ENCODE measurements at regions not wholly inside any gene's neighbourhood (a gene's known extent, or its start where the extent isn't known, plus 50 kb on each side); places are given as distances from the start of the nearest gene placed in this dataset.

DNA sequence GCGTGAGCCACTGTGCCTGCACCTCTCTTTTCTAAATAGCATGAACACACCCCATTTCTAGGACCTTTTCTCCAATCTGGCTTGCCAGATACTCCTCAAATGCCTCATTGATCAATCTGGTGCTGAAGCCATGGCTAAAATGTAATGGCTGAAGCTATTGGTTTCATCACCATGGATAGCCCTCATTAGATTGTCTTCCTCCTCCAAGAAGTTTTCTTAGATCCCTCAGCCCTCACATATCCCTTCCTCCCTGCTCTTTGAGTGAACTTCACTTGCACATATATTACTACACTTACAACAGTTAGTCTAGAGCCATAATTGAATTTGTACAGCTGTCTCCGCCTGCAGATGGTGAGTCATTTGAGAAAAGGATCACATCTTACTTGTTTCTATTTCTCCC, 77.9 kb upstream of the TOX3 start:
- H3K36me3 ChIP-seq (ENCODE audit: control insufficient read depth in 2 of 2, insufficient read depth in 1 of 2, low read length in 2 of 2) = no peaks in the 10 kb centered on the region
- no peaks in the 10 kb centered on the region for H3K4me1 ChIP-seq (ENCODE audit: control insufficient read depth, insufficient read depth, low read length)
- no peaks in the 10 kb centered on the region for H3K9me3 ChIP-seq (ENCODE audit: control insufficient read depth, insufficient read depth, low read depth, low read length)
- POLR2A ChIA-PET = no interaction called here
- CTCF ChIA-PET = no interaction called here
- no peak for TF ChIP-seq ZNF624 (tag by site-specific recombination; IDR thresholded peaks at IDR 0.05)
- TF ChIP-seq REPIN1 (tag by site-specific recombination; IDR thresholded peaks at IDR 0.05; ENCODE audit: low read depth) = no peak
- no peak for TF ChIP-seq ZNF521 (tag by site-specific recombination; IDR thresholded peaks at IDR 0.05)
- TF ChIP-seq ZNF140 (tag by site-specific recombination; IDR thresholded peaks at IDR 0.05) = no peak
- TF ChIP-seq ZNF664 (tag by site-specific recombination; IDR thresholded peaks at IDR 0.05) = no peak
- TF ChIP-seq YY2 (tag by site-specific recombination; IDR thresholded peaks at IDR 0.05) = no peak
- TF ChIP-seq ZNF2 (tag by site-specific recombination; IDR thresholded peaks at IDR 0.05) = no peak
- TF ChIP-seq TRIM28 (IDR thresholded peaks at IDR 0.05; ENCODE audit: borderline replicate concordance, low read length) = no peak
- TF ChIP-seq, protein P1, sequence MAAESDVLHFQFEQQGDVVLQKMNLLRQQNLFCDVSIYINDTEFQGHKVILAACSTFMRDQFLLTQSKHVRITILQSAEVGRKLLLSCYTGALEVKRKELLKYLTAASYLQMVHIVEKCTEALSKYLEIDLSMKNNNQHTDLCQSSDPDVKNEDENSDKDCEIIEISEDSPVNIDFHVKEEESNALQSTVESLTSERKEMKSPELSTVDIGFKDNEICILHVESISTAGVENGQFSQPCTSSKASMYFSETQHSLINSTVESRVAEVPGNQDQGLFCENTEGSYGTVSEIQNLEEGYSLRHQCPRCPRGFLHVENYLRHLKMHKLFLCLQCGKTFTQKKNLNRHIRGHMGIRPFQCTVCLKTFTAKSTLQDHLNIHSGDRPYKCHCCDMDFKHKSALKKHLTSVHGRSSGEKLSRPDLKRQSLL (tag by site-specific recombination; IDR thresholded peaks at IDR 0.05) = no peak
- TF ChIP-seq OSR2 (tag by site-specific recombination; IDR thresholded peaks at IDR 0.05) = no peak
- TF ChIP-seq ZNF433 (tag by site-specific recombination; IDR thresholded peaks at IDR 0.05; ENCODE audit: low read depth) = no peak
- TF ChIP-seq ZNF747 (tag by site-specific recombination; IDR thresholded peaks at IDR 0.05) = no peak
- TF ChIP-seq ZNF223 (tag by site-specific recombination; IDR thresholded peaks at IDR 0.05) = no peak
- TF ChIP-seq ZNF169 (tag by site-specific recombination; IDR thresholded peaks at IDR 0.05) = no peak
- no peak overlapping the region for H3K27ac ChIP-seq (ENCODE audit: extremely low read depth, low read depth, low read length)
- H3K4me3 ChIP-seq (ENCODE audit: low read depth, low read length) = no peak overlapping the region

DNA sequence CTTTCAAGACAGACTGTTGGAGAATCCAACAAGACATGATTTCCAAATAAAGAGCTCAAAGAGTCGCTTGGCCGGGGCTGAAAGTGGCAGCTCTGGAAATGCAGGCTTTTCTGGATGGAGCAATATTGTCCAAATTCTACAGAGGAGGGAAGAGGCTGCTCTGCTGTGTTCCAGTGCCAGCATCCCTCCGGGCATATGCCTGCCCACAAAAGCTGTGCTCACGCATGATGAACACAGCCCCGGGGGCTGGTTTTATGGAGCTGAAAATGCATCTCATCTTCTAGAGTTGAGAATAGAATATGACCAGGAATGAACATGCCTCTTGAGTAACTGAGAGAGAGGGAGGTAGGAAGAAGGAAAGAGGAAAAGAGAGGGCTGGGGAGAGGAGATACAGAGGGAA, 74.7 kb upstream of the TOX3 start:
- ChIA-PET POLR2A (no interaction called here), CTCF (no interaction called here)
- Histone ChIP-seq H3K36me3 (ENCODE audit: control insufficient read depth in 2 of 2, insufficient read depth in 1 of 2, low read length in 2 of 2) (no peaks in the 10 kb centered on the region), H3K9me3 (ENCODE audit: control insufficient read depth, insufficient read depth, low read depth, low read length) (no peaks in the 10 kb centered on the region), H3K4me3 (ENCODE audit: low read depth, low read length) (no peak overlapping the region), H3K4me1 (ENCODE audit: control insufficient read depth, insufficient read depth, low read length) (no peaks in the 10 kb centered on the region), H3K27ac (ENCODE audit: extremely low read depth, low read depth, low read length) (no peak overlapping the region)
- TF ChIP-seq, protein P2, sequence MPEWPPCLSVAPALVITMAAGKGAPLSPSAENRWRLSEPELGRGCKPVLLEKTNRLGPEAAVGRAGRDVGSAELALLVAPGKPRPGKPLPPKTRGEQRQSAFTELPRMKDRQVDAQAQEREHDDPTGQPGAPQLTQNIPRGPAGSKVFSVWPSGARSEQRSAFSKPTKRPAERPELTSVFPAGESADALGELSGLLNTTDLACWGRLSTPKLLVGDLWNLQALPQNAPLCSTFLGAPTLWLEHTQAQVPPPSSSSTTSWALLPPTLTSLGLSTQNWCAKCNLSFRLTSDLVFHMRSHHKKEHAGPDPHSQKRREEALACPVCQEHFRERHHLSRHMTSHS (tag by site-specific recombination; IDR thresholded peaks at IDR 0.05) = no peak
- TF ChIP-seq GLIS2 (tag by site-specific recombination; IDR thresholded peaks at IDR 0.05) = no peak
- no peak for TF ChIP-seq ZBTB8A (tag by site-specific recombination; IDR thresholded peaks at IDR 0.05)
- no peak for TF ChIP-seq ZFP3 (tag by site-specific recombination; IDR thresholded peaks at IDR 0.05; ENCODE audit: low read depth)
- TF ChIP-seq ZNF175 (tag by site-specific recombination; IDR thresholded peaks at IDR 0.05) = no peak
- no peak for TF ChIP-seq ZNF76 (tag by site-specific recombination; IDR thresholded peaks at IDR 0.05; ENCODE audit: borderline replicate concordance, low read depth)
- TF ChIP-seq ZSCAN16 (tag by site-specific recombination; IDR thresholded peaks at IDR 0.05) = no peak
- no peak for TF ChIP-seq ZNF266 (tag by site-specific recombination; IDR thresholded peaks at IDR 0.05; ENCODE audit: low read depth)
- TF ChIP-seq ZNF776 (tag by site-specific recombination; IDR thresholded peaks at IDR 0.05; ENCODE audit: borderline replicate concordance) = no peak
- no peak for TF ChIP-seq ZNF596 (tag by site-specific recombination; IDR thresholded peaks at IDR 0.05)
- no peak for TF ChIP-seq ZNF510 (tag by site-specific recombination; IDR thresholded peaks at IDR 0.05; ENCODE audit: insufficient replicate concordance)
- no peak for TF ChIP-seq REPIN1 (tag by site-specific recombination; IDR thresholded peaks at IDR 0.05; ENCODE audit: low read depth)
- TF ChIP-seq, protein P3, sequence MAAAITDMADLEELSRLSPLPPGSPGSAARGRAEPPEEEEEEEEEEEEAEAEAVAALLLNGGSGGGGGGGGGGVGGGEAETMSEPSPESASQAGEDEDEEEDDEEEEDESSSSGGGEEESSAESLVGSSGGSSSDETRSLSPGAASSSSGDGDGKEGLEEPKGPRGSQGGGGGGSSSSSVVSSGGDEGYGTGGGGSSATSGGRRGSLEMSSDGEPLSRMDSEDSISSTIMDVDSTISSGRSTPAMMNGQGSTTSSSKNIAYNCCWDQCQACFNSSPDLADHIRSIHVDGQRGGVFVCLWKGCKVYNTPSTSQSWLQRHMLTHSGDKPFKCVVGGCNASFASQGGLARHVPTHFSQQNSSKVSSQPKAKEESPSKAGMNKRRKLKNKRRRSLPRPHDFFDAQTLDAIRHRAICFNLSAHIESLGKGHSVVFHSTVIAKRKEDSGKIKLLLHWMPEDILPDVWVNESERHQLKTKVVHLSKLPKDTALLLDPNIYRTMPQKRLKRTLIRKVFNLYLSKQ (tag by site-specific recombination; IDR thresholded peaks at IDR 0.05; ENCODE audit: borderline replicate concordance) = no peak
- no peak for TF ChIP-seq ZNF2 (tag by site-specific recombination; IDR thresholded peaks at IDR 0.05)
- no peak for TF ChIP-seq ZNF433 (tag by site-specific recombination; IDR thresholded peaks at IDR 0.05; ENCODE audit: low read depth)
- TF ChIP-seq ZNF621 (tag by site-specific recombination; IDR thresholded peaks at IDR 0.05) = no peak
- TF ChIP-seq, protein P4, sequence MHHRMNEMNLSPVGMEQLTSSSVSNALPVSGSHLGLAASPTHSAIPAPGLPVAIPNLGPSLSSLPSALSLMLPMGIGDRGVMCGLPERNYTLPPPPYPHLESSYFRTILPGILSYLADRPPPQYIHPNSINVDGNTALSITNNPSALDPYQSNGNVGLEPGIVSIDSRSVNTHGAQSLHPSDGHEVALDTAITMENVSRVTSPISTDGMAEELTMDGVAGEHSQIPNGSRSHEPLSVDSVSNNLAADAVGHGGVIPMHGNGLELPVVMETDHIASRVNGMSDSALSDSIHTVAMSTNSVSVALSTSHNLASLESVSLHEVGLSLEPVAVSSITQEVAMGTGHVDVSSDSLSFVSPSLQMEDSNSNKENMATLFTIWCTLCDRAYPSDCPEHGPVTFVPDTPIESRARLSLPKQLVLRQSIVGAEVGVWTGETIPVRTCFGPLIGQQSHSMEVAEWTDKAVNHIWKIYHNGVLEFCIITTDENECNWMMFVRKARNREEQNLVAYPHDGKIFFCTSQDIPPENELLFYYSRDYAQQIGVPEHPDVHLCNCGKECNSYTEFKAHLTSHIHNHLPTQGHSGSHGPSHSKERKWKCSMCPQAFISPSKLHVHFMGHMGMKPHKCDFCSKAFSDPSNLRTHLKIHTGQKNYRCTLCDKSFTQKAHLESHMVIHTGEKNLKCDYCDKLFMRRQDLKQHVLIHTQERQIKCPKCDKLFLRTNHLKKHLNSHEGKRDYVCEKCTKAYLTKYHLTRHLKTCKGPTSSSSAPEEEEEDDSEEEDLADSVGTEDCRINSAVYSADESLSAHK (tag by site-specific recombination; IDR thresholded peaks at IDR 0.05) = no peak
- no peak for TF ChIP-seq ZNF223 (tag by site-specific recombination; IDR thresholded peaks at IDR 0.05)
- TF ChIP-seq ZNF23 (tag by site-specific recombination; IDR thresholded peaks at IDR 0.05; ENCODE audit: borderline replicate concordance) = no peak

Measured in HEK293 (cell line).